ENCODE measurements at regions not wholly inside any gene's neighbourhood (a gene's known extent, or its start where the extent isn't known, plus 50 kb on each side); places are given as distances from the start of the nearest gene placed in this dataset.

GRCh38 chr10:76631884-76632766 is 1005.5 kb downstream of the KCNMA1 start:
- H3K4me1 ChIP-seq (ENCODE audit: insufficient read depth, low read length, poor library complexity, severe bottlenecking), result no peaks in the 10 kb centered on the region
- CTCF ChIA-PET, result no interaction called here
- intact Hi-C loops (cut with micrococcal nuclease; ENCODE audit: unreplicated experiment), result no loop called here

GRCh38 chr10:76631036-76631670 is 1006.5 kb downstream of the KCNMA1 start:
- Histone ChIP-seq H3K9me3 (ENCODE audit: low read depth, low read length, poor library complexity, severe bottlenecking) (no peaks in the 10 kb centered on the region), H3K36me3 (ENCODE audit: insufficient read depth, low read length, poor library complexity, severe bottlenecking) (no peaks in the 10 kb centered on the region), H3K4me3 (ENCODE audit: low read depth, low read length, poor library complexity, severe bottlenecking) (no peak overlapping the region), H3K27me3 (replicated peaks; ENCODE audit: insufficient read depth, low read depth, low read length, poor library complexity) (peaks cover 5% of the 10 kb centered on the region), H3K4me1 (ENCODE audit: insufficient read depth, low read length, poor library complexity, severe bottlenecking) (no peaks in the 10 kb centered on the region), H3K27ac (ENCODE audit: low read depth, low read length, poor library complexity, severe bottlenecking) (no peak overlapping the region)
- CTCF ChIA-PET, result no interaction called here
- DNase-seq (ENCODE audit: low spot score), result no peak
- no peak for TF ChIP-seq EZH2 (IDR thresholded peaks at IDR 0.05; ENCODE audit: borderline replicate concordance, low read depth, low read length, poor library complexity, severe bottlenecking)
- TF ChIP-seq CTCF (conservative IDR thresholded peaks at IDR 0.05; ENCODE audit: low read depth, low read length), result no peak
- POLR2A ChIA-PET (ENCODE audit: low non-redundant PET), result no interaction called here
- intact Hi-C loops (cut with micrococcal nuclease; ENCODE audit: unreplicated experiment), result no loop called here
- no TSS peak for BruUV-seq (replicated peaks)

More at GRCh38 chr10:76631884-76632766, 1005.5 kb downstream of the KCNMA1 start:
- DNase-seq (ENCODE audit: low spot score), result no peak
- Histone ChIP-seq H3K4me3 (ENCODE audit: low read depth, low read length, poor library complexity, severe bottlenecking) (no peak overlapping the region), H3K9me3 (ENCODE audit: low read depth, low read length, poor library complexity, severe bottlenecking) (no peaks in the 10 kb centered on the region), H3K36me3 (ENCODE audit: insufficient read depth, low read length, poor library complexity, severe bottlenecking) (no peaks in the 10 kb centered on the region), H3K27me3 (replicated peaks; ENCODE audit: insufficient read depth, low read depth, low read length, poor library complexity) (peaks cover 5% of the 10 kb centered on the region), H3K27ac (ENCODE audit: low read depth, low read length, poor library complexity, severe bottlenecking) (no peak overlapping the region)
- TF ChIP-seq CTCF (conservative IDR thresholded peaks at IDR 0.05; ENCODE audit: low read depth, low read length) (no peak), EZH2 (IDR thresholded peaks at IDR 0.05; ENCODE audit: borderline replicate concordance, low read depth, low read length, poor library complexity, severe bottlenecking) (no peak)
- no TSS peak for BruUV-seq (replicated peaks)
- POLR2A ChIA-PET (ENCODE audit: low non-redundant PET), result interaction anchor here (0.6 kb wide), 1 partner anchor 44 kb away, joined by 3 read pairs; no protein-coding TSS in a partner anchor

- H3K4me3 ChIP-seq (ENCODE audit: low read depth, low read length, poor library complexity, severe bottlenecking), result no peak overlapping the region
- no peaks in the 10 kb centered on the region for H3K4me1 ChIP-seq (ENCODE audit: insufficient read depth, low read length, poor library complexity, severe bottlenecking)
- ChIA-PET CTCF (no interaction called here), POLR2A (ENCODE audit: low non-redundant PET) (no interaction called here)
- intact Hi-C loops (cut with micrococcal nuclease; ENCODE audit: unreplicated experiment), result no loop called here
- no peak for DNase-seq (ENCODE audit: low spot score)
- no peaks in the 10 kb centered on the region for H3K36me3 ChIP-seq (ENCODE audit: insufficient read depth, low read length, poor library complexity, severe bottlenecking)
- H3K27me3 ChIP-seq (replicated peaks; ENCODE audit: insufficient read depth, low read depth, low read length, poor library complexity), result peaks cover 5% of the 10 kb centered on the region
- no peaks in the 10 kb centered on the region for H3K9me3 ChIP-seq (ENCODE audit: low read depth, low read length, poor library complexity, severe bottlenecking)
- H3K27ac ChIP-seq (ENCODE audit: low read depth, low read length, poor library complexity, severe bottlenecking), result no peak overlapping the region
- no TSS peak for BruUV-seq (replicated peaks)
- no peak for TF ChIP-seq CTCF (conservative IDR thresholded peaks at IDR 0.05; ENCODE audit: low read depth, low read length)
- no peak for TF ChIP-seq EZH2 (IDR thresholded peaks at IDR 0.05; ENCODE audit: borderline replicate concordance, low read depth, low read length, poor library complexity, severe bottlenecking)
Measured at GRCh38 chr10:76628801-76629200, 1008.8 kb downstream of the KCNMA1 start.

All from A673 (cell line).